Heart left ventricle (tissue), 13 donors: ENCODE measurements at regions not wholly inside any gene's neighbourhood (a gene's known extent, or its start where the extent isn't known, plus 50 kb on each side); places are given as distances from the start of the nearest gene placed in this dataset.

ENCODE experiments used
- POLR2A ChIP-seq, 2 donors: fragments of 450-650 bp; IDR thresholded peaks; one replicate each; pipeline ENCODE4 v1.6.1; 2017; ENCODE audit warnings: antibody characterized with exemption in 2 of 2, mild to moderate bottlenecking in 2 of 2, moderate library complexity in 2 of 2
- TF ChIP-seq, protein P1 (sequence below), 12 donors: fragments of 200-600 bp; sonication (generic) in 4 of 12; IDR thresholded peaks; one replicate each; pipeline versions ENCODE4 v1.5.0 to v1.8.0; 2018 to 2022; ENCODE audit warnings: antibody characterized with exemption in 12 of 12, mild to moderate bottlenecking in 5 of 12
- donor health status: ischemic (EF 13 %, LVEDD 7.1; RV severe dilation, severe dysfunction).
- donor health status: DM: no; HTN: yes; CAD: no.
- donor health status: DM: no; HTN: no; CAD: no.
- donor health status: ischemic (EF 25% LVEDD 6.9; RV normal size, moderate dysfunction).
- donor health status: ischemic (EF 25% LVEDD 5.7; RV mildly dilated, moderate dysfunction).
- donor health status: ischemic (EF 35%, LVEDD 5.7; RV mildly dilated, moderate dysfunction).
- donor health status: nonischemic (EF 11% LVEDD 7.7; RV severe dilation, severe dysfunction).
- donor health status: DM: yes; HTN: yes; CAD: no.
- donor health status: PGD.
- donor health status: ischemic (EF 29% LVEDD 5.4; RV normal size, mild dysfunction).
- donor health status: nonischemic (EF 23%, LVEDD 6.1; RV moderate dilation, normal function).

- TF ChIP-seq, protein P1, sequence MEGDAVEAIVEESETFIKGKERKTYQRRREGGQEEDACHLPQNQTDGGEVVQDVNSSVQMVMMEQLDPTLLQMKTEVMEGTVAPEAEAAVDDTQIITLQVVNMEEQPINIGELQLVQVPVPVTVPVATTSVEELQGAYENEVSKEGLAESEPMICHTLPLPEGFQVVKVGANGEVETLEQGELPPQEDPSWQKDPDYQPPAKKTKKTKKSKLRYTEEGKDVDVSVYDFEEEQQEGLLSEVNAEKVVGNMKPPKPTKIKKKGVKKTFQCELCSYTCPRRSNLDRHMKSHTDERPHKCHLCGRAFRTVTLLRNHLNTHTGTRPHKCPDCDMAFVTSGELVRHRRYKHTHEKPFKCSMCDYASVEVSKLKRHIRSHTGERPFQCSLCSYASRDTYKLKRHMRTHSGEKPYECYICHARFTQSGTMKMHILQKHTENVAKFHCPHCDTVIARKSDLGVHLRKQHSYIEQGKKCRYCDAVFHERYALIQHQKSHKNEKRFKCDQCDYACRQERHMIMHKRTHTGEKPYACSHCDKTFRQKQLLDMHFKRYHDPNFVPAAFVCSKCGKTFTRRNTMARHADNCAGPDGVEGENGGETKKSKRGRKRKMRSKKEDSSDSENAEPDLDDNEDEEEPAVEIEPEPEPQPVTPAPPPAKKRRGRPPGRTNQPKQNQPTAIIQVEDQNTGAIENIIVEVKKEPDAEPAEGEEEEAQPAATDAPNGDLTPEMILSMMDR (IDR thresholded peaks at IDR 0.05): no peak
- TF ChIP-seq POLR2A (IDR thresholded peaks at IDR 0.05): no peak
Measured at GRCh38 chr20:58008866-58009265, 219.6 kb downstream of the ANKRD60 start.
